Stimulated activated CD4-positive, alpha-beta T cell treated with anti-CD3 and anti-CD28 coated beads, Interleukin-1b, Interleukin-23, amount 100 ng/mL, for 48 hours (primary cell): ENCODE measurements at regions not wholly inside any gene's neighbourhood (a gene's known extent, or its start where the extent isn't known, plus 50 kb on each side); places are given as distances from the start of the nearest gene placed in this dataset.

Experiments used
- DNase-seq: peaks from one replicate; pipeline ENCODE4 v3.0.0-alpha.2; 2020

- no peak for DNase-seq
Observed at GRCh38 chr7:88495881-88496725, 189.4 kb upstream of the STEAP4 start.

- no peak for DNase-seq
Observed at GRCh38 chr7:88492153-88492552, 185.5 kb upstream of the STEAP4 start.

DNA sequence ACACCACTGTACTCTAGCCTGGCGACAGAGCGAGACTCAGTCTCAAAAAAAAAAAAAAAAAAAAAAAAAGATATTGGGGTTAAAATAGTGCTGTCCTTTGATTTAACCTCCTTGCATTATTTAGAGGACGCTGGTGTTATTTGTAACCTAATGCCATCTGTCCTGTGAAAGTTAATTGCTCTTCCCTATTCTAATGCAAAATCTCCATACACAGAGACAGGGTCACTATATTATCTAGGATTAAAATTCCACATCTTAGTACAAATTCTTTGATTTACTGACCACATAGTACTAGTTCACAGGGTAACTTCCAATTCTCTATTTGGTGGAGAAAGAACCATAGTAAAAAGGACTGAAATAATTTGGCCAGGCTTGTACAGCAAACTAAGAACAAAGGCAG, 184.2 kb upstream of the STEAP4 start:
- DNase-seq, result no peak

DNA sequence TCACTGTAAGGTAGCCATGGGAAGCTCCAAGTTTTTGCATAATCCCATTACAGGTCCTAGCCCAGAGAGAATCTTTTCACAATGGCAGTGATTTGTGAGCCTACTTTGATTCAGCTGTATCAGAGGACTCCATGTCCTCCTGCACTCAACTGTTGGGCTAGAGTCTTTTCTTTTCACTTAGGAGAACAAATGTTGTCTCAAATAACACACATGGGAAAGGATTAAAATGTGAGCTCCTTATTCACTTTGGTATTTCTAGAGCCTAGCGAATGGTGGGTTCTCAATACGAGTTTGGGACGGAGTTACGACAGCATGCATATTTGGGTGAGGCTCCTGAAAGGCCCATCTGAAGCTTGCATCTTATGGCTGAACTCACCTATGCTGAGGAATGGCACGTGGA, 183.5 kb upstream of the STEAP4 start:
- DNase-seq, result no peak

DNA sequence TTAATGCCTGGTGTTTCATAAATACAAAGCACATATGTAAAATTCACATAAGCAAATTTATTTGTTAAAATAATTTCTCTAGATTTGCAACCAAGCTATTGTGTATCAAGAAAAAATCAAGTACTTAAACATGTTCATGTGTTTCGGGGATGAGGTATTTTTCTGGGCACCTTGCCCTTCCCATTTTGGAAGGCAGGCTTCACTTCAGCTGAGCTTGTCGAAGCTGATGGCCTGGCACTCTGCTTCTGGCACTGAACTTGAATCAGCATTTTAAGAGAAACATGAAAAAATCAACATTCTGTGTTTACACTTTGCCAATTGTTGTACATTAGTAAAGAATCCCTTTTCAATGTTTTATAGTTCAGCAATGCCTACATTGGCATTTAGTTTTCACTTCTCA, 179.1 kb upstream of the STEAP4 start:
- DNase-seq, result no peak

- DNase-seq, result no peak
Observed at GRCh38 chr7:88484551-88484950, 177.9 kb upstream of the STEAP4 start.

DNA sequence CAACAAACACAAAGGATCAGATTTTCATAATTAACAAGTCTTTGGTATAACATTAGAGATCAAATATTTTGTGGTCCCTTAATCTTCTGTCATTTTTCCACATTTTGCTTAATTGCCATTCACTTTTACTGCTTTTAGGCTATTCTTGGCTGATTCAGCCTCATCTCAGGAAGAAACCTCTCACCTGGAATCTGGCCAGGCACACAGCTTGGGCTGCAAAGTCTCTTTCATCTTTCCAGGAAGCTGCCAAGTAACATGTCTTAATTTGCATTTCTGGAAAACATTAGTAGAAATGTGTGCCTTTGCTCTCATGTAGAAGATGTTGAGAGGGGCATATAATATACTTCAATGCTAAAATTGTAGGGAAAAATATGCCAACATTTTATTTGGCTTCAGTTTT, 174.2 kb upstream of the STEAP4 start:
- DNase-seq, result no peak

GRCh38 chr7:88480271-88480670, 173.6 kb upstream of the STEAP4 start:
- DNase-seq, result no peak

- no peak for DNase-seq
Observed at GRCh38 chr7:88477976-88478375, 171.3 kb upstream of the STEAP4 start.

GRCh38 chr7:88465600-88465999, 158.9 kb upstream of the STEAP4 start:
- DNase-seq, result no peak

DNA sequence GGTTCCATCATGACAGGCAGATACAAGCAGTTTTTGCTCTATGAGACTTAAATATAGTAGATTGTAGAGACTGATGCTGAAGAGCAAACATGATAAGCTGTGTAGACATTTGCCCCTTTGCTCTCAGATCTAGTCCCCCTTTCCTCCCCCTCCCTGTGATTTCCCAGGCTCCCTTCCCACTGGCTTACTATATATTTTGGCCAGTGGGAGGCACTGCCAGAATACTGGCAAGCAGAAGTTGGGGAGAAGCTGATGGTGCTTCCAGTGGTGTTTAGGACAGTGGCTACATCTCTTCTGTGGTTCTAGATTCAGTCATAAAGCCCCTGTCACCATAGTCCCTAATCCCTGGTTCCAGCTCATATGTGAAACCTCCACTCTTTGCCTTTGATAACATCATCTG, 156.1 kb upstream of the STEAP4 start:
- DNase-seq, result no peak

GRCh38 chr7:88460650-88461049, 154.0 kb upstream of the STEAP4 start:
- DNase-seq, result no peak

- DNase-seq, result no peak
Observed at GRCh38 chr7:88458946-88459345, 152.3 kb upstream of the STEAP4 start.

DNA sequence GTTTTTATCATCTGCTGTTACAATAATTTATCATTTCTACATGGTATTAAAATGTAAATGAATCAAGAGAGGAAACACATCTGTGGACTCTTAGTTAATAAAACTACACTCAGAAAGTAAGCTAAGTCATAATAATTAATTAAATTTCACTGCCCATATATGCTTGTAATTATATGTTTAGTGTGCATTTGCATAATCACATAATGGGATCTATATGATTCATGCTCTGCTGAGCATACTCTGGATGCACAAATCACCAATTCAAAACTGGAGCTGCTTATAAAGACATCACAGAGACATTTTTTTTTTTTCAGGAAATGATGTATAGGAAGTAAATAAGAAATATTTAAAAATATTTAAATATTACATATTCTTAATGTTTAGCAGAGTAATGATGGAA, 151.6 kb upstream of the STEAP4 start:
- DNase-seq, result no peak

DNA sequence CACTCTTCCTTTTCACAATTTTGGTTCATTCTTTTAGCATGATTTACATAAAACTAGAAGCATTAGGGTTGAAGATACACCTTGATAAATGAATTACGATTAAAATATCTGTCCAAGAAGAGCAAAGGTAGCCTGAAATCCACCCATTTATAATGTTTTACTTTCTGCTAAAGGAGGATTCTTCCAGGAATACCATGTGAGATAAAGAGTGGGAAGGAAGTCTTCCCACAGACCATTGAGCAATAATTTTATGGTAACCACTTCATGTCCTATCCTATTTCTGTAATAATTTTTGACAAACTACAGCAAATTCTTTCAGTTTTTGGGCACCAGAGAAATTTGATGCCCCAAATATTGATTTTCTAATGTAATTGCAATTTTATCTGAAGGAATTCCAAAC, 150.6 kb upstream of the STEAP4 start:
- no peak for DNase-seq

GRCh38 chr7:88456490-88456889, 149.8 kb upstream of the STEAP4 start:
- DNase-seq, result no peak

GRCh38 chr7:88455696-88456095, 149.0 kb upstream of the STEAP4 start:
- no peak for DNase-seq

- DNase-seq, result no peak
Observed at GRCh38 chr7:88452646-88453045, 146.0 kb upstream of the STEAP4 start.

GRCh38 chr7:88450874-88451273, 144.2 kb upstream of the STEAP4 start:
- no peak for DNase-seq

GRCh38 chr7:88449410-88449809, 142.7 kb upstream of the STEAP4 start:
- no peak for DNase-seq

GRCh38 chr7:88442413-88442812, 135.7 kb upstream of the STEAP4 start:
- DNase-seq, result no peak

DNA sequence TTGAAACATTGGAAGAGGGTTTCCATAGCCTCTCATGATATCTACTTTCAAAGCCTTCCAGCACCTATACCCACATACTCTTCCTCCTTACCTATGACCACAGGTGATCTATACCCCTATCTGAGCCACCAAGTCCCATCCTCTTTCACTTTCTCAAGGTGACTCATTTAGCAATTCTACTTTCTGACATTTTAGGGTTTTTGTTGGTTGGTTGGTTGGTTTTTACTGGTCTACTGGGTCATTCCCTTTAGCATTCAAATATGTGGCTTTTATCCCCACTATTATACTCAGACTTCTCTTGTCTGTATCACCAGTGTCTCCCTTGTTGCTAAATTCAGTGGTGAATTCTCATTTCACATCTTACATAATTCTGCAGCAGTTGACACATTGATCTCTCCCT, 130.4 kb upstream of the STEAP4 start:
- no peak for DNase-seq

- DNase-seq, result no peak
Observed at GRCh38 chr7:88432301-88432700, 125.6 kb upstream of the STEAP4 start.

DNA sequence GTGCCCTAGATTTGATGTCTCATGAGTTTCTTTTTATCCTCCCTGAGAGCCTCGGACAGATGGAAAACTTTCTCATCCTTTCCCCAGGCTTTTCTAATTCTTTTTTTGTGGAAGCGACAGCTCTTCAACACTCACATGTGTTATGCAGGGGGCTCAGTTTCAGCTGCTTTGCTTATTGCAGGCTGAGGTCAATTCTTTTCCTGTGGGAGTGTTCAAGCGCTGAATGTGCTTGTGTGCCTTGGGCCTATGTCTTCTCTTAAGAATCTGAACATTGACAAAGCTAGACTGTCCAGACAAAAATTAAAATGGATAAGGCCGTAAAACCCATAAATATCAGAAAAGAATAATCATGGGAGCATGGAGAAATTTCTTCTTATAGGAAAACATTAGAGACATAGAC, 125.2 kb upstream of the STEAP4 start:
- no peak for DNase-seq

GRCh38 chr7:88429382-88429781, 122.7 kb upstream of the STEAP4 start:
- no peak for DNase-seq
